Activated CD8-positive, alpha-beta memory T cell treated with anti-CD3 and anti-CD28 coated beads for 1 hour (primary cell): ENCODE measurements at regions not wholly inside any gene's neighbourhood (a gene's known extent, or its start where the extent isn't known, plus 50 kb on each side); places are given as distances from the start of the nearest gene placed in this dataset.

Source experiments
- DNase-seq, 2 donors: peaks; one replicate each; pipeline ENCODE4 v3.0.0-alpha.2; 2020; ENCODE audit warnings: low read depth in 1 of 2; ENCODE audit errors: extremely low read depth in 1 of 2

DNA sequence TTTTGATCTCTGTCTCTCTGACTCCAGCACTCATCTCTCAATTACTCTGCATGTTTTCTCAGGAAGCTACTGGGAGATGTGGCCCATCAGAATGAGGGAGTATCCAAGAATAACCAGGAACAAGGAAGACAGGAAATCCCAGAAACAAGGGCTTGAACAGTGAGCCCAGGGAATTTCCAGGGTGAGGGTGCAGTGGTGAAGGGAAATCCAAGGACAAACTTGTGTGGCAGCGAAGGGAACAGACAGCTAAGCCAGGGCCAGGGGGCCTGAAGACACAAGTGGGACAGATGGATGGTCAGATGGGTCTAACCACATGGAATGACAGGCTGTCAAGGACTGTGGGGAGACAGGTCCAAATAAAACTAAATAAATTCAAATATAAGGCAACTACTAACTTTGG lies 121.8 kb upstream of the ERRFI1 start:
- no peak for DNase-seq

DNA sequence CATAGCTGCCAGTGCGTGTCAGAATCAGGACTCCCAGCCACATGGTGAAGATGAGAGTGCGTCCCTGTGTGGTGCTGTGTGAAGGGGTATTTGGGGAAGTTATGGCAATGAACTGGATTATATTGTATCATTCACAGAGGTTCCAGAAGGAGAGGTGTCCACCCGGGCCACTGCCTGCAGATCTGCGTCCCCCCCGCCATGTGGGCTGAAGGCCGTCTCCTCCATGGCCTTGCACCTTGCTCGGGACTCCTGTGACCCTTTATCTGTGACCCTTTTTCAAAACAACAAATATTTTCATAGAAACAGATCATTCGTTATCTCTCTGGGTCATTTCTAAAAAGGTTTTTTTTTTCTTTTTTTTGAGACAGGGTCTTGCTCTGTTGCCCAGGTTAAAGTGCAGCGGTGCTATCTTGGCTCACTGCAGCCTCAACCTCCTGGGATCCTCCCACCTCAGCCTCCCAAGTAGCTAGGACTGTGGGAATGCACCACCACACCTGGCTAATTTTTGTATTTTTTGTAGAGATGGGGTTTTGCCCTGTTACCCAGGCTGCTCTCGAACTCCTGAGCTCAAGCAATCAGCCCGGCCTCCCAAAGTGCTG lies 120.2 kb upstream of the ERRFI1 start:
- DNase-seq = no peak

DNA sequence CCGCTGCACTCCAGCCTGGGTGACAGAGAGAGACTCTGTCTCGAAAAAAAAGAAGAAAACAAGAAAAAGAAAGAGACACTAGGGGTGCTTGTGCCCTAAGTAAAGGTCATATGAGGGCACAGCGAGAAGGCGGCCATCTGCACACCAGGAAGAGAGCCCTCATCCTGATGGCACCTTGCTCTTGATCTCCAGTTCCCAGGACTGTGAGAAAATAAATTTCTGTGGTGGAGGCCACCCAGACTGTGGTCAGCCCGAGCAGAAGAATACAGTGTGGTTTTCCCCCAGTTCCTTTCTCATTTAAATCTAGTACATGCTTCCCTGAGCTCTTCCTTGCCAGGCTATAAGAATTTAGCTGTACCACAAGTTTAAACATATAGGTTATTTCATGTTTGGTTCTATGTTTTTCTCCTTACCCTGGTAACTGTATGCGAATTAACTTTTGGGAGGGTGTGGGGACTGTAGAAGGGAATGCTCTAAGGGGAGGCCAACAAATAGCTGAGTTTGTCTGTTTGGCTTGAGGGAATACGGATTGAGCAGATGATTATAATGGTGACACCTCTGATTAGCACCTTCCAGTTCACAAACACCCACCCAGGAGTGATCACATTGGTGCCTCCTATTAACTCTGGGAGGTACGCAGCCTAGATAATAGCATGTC lies 119.6 kb upstream of the ERRFI1 start:
- DNase-seq = no peak

DNA sequence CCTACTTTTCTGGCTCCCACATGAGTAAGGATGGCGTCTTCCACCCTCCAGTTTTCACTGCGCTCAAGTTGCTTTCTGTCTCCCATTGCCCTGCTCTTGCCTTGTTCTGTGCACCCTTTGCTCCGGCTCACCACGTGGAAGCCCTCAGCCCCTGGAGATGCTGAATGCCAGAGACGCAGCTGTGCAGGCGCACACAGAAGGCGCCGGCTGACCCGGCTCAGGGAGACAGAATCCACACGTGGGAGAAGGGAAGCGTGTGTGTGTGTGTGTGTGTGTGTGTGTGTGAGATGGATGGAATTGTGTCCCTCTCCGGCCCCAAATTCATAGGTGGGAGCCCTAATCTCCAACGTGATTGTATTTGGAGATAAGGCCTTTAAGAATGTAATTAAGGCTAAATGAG lies 118.2 kb upstream of the ERRFI1 start:
- DNase-seq = no peak

DNA sequence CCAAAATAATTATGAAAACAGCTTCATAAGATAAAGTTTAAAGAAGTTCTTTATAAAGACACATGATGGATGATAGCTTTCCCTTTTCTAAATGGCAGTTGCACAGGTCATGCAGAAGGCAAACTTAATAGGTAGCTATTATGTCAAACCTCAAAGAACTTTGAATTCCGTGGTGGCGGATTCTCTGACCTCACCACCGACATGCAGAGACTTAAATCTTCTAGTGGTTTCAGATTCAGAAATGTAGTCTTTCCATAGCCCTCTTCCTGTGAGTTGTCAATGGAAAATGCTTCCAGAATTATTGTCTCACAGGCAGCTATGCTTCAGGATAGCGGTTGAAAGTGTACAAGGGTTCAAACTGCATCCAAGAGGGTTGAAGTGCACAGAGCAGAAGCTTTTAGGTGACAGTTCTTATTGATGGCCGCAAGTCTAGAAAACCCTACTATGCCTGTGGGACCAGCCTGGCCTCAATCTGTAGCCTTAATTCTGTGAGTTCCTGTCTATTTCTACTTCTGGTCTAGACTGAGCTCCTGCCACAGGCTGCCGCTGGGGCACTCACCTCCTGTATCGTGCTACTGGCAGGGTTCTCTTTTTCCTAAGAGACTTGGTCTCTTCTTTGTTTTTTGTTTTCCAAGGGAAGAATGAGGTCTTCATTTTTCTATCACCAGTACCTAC lies 117.0 kb upstream of the ERRFI1 start:
- DNase-seq = no peak

DNA sequence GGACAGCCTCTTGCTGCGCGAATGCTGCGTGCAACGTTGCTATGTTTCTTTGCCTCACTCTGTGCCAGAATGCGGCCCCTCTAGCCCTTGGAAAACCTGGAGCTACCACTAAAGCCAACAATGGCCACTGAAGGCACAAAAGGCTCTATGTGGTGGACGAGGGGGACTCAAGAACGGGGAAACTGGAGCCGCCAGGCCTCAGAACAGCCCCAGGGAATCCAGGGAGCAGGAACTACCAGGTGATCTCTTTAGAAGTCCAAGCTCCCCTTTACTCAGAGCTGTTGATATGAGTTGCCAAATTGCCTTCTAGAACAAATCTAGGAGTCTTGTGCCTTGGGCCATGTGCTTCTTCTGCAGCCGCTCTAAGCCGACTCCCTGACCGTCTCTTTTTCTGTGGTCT lies 113.8 kb upstream of the ERRFI1 start:
- DNase-seq = no peak

DNA sequence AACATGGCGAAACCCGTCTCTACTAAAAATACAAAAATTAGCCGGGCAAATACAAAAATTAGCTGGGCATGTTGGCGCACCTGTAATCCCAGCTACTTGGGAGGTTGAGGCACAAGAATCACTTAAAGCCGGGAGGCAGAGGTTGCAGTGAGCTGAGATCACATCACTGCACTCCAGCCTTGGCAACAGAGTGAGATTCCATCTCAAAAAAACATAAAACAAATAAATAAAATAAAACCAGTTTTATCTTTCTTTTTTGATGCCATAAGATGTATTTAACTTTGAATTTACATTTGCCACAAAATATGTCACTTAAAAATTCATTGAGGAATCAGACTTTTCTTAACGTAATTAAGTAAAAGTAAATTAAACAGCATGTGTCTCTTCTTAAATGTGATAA lies 113.3 kb upstream of the ERRFI1 start:
- no peak for DNase-seq

DNA sequence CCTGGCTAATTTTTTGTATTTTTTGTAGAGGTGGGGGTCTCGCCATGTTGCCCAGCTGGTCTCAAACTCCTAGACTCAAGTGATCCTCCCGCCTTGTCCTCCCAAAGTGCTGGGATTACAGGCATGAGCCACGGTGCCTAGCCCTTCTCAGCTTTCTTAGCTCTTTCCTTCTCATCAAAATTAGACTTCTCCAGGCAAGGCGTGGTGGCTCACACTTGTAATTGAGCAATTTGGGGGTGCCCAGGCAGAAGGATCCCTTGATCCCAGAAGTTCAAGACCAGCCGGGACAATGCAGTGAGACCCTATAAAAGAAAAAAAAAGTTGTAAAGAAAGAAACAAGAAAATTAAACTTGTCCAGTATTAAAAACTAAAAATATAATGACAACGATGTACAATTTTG lies 112.6 kb upstream of the ERRFI1 start:
- DNase-seq = no peak

DNA sequence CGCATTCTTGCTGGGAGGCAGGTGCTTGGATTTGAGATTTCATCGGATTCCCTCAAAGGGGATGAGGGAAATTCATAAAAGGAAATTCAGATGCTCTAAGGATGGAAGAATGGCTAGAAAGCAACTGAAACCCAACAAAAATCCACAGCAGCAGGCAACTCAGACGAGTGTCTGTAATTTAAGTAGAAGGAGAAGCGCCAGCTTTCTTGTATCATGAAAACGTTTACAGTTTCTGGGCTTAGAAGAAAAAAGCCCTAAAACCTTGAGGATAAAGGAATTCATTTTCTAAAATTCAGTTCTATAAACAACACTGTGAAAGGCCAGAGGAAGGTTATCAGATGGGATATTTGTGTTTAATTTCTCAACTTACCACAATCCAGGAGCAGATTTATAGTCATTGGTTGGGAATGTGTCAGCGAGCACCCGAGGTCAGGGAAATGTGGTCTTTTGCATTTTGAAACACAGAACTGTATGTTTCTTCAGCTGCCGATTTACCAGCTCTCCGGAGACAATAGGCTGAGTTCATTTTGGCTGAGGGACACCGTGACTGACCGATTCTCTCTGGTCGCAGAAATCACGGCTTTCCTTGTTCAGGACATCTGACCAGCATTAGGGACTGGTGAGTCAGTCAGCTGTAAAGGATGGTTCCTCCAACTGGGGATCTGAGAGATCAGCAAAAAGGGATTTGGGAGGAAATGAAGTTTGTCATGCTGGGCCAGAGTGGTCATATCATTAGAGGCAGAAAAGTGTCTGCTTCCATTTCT lies 111.6 kb upstream of the ERRFI1 start:
- DNase-seq = no peak

DNA sequence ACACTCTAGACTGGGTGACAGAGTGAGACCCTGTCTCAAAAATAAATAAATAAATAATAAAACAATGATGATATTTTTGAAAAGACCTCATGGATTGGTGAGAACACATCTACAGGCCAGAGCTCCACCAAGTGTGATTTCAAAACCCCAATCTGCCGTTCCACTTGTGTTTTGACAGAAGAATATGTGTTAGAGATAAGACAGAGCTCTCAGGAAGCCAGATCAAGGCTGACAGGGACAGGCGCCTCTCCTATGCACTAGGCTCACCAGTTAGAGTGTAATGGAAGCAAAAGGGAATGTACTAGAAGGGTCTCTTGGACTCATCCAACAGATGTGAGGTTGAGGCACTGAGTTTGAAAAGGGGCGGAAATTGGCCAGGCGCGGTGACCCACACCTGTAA lies 110.7 kb upstream of the ERRFI1 start:
- DNase-seq = no peak

DNA sequence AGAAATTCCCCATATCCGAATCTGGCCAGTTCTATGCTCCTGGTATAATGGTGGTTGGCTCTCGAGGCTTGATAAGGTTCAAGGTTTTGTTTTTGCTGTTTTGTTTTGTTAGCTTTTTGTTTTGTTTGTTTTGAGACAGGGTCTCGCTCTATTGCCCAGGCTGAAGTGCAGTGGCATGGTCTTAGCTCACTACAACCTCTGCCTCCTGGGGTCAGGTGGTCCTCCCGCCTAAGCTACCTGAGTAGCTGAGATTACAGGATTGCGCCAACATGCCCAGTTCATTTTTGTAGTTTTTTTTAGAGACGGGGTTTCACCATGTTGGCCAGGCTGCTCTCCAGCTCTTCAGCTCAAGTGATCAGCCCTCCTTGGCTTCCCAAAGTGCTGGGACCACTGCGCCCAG lies 109.1 kb upstream of the ERRFI1 start:
- DNase-seq = no peak

DNA sequence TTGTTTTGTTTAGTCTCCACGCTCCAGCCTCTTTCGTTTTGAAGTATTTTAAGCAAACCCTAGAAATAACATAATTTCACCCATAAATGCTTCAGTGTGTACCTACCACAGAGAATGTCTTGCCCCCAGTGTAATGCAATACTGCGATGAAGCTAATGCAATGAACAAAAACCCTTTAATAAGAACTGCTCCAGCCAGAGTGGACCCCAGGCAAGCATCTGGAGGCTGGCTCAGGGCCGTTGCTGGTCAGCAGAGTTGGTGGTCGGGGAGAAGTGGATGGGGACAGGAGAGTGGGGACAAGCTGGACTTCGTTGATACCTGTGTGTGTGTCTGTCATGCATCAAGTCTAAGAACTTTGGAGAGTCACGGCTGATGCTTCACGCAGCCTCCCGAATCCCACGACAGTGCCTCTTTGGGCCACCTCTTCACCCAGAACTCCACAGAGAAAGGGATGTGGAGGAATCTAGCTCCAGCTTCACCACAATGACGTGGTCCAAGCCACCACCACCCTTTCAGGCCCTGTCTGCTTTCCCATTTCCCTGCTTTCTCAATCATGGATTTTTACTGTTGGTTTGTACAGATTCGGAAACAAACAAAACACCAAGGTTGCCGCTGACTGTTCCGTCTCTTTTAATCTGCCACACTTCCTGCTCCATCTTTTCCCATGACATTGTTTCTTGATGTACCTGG lies 108.6 kb upstream of the ERRFI1 start:
- DNase-seq = no peak

DNA sequence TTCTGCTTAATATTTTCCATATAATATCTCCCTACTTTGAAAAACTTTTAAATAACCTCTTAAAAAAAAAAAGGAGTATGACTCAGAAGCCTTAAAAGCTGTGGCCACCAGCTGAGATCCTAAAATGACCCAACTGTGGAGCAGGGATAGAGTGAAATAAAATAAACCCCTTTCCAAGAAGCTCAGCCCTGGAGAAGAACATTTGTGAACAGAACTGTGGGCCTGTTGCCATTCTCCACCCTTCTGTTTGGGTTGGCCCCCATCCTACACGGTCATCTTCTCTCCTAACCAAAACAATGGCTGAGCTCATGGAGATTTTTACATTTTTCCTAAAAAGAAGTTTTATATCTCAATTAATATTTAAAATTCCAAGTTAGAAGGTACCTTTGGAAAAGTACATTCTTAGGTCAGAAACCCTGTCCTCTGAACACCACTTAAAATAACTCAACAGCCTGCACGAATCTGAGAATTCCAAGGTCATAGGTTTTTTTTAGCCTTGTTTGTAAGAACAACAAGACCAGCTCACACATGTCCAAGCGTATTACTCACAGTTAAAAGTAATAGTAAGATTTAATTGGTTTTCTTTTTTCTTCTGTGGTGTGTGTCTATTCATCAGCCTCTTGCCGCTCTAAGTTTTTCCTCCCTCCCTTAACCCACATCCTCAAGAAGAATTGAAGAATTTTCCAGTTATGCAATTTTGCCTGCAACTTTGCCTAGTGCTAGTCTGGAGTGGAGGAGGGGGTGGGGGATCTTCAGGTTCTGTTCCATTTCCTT lies 107.7 kb upstream of the ERRFI1 start:
- no peak for DNase-seq

DNA sequence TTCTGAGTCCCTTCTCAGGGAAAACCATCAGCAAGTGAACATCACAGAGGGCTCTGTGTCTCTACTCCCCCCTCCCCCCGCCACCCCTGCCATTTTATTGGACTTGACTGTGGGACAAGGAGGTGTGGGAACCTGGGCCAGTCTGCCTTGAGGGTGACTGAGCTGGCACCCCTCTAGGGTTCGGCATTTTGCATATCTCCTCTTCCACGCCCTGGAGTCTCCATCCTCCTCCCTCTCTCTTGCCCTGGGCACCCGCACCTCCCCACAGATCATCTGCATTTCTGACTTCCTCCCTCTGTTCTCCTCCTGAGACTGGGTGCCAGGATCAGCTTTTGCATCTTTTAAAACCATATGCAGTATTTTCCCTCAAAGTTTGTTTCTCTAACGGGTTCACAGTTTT lies 107.1 kb upstream of the ERRFI1 start:
- no peak for DNase-seq

DNA sequence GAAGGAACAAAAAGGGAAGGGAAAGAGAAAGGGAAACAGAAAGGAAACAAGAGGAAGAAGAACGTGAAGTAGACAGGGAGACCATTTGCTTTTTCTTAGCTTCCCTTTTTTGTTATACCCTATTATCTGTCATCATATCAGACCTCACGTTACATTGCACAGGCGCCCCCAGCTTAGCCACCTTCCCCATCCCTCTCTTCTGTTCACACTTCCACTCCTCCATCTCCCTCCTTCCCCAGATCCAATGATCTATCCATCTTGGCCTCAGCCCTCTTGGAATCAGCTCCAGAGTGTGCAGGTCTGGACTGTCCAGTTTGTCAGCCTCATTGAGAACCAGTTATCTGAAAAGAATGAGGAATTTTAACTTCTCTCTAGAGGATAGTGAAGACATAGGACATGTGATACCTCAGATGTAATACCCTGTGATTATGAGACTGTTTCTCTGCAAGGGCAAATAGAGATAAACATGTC lies 101.1 kb upstream of the ERRFI1 start:
- DNase-seq = no peak

DNA sequence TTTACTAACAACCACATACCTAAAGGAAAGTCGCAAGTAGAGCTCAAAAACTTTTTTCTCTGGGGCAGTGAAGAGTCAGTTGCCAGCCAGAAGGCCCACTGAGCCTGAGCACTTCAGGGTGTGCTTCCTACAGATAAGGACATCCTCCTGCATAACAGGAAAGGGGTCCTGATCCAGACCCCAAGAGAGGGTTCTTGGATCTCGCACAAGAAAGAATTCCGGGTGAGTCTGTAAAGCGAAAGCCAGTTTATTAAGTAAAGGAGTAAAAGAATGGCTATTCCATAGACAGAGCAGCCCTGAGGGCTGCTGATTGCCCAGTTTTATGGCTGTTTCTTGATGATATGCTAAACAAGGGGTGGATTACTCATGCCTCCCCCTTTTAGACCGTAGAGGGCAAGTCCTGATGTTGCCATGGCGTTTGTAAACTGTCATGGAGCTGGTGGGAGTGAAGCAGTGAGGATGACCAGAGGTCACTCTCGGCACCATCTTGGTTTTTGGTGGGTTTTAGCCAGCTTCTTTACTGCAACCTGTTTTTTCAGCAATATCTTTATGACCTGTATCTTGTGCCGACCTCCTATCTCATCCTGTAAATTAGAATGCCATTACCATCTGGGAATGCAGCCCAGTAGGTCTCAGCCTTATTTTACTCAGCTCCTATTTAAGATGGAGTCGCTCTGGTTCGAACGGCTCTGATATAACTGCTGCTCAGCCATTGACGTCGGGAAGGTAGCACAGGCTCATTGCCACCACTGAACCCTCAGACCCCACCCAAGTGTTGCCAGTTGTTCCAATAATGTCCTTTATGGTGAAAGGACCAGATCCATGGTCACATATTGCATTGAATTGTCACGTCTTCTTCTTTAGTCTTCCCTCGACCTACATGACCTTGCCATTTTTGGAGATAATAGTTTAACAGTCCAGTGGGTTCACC lies 96.6 kb upstream of the ERRFI1 start:
- no peak for DNase-seq

DNA sequence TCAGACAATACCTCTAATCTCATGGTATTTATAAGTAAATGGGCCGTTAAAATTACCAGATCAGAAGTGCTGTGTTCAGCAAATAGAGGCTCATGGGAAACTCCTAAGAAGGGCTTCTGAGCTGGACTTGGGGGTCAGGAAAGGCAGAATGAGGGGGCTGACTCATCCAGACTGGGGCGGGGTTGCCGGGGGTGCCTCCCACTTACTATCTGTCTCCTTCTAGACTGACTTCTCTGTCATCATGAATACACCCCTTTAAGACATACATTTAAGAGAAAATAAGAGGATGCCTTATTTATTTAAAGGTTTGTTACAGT lies 96.0 kb upstream of the ERRFI1 start:
- no peak for DNase-seq

DNA sequence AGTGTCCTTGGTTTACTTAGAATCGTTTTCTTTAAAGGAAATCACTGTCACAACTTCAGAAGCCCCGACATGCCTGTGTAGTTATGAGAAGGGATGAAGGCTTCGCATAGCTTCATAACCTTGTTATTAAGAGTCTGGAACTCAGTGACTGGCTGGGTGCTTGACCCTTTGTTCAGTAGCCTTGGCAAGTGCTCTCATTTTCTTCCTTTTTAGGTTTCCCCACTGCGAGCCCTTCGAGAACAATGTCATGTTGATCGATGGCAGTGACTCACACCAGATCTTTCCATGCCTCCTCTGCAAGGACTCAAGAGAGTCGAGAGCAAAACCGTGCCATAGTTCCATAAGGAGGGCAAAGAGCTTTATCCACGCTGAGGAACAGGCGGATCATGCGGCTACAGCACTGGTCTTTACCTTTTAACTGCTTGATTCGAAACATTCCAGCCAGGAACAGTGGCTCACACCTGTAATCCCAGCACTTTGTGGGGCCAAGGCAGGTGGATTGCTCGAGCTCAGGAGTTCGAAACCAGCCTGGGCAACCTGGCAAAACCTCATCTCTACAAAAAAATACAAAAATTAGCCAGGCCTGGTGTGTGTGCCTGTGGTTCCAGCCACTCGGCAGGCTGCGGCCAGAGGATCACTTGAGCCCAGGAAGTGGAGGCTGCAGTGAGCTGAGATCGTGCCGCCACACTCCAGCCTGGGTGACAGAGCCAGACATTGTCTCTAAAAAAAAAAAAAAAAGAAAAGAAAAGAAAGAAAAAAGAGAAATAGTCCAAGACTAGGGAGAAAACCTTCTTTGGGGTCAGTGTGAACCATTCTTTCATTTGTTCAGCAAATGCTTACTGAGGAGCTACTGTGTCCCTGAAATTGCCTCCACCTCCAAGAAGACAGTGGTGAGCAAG lies 95.4 kb upstream of the ERRFI1 start:
- no peak for DNase-seq
